Loucy (cell line): ENCODE measurements at regions not wholly inside any gene's neighbourhood (a gene's known extent, or its start where the extent isn't known, plus 50 kb on each side); places are given as distances from the start of the nearest gene placed in this dataset.

Source experiments
- EZH2phosphoT487 ChIP-seq: fragments of 200-600 bp; IDR thresholded peaks from 2 replicates; pipeline ENCODE4 v1.6.1; 2018; ENCODE audit warnings: antibody characterized with exemption, mild to moderate bottlenecking, moderate library complexity, borderline replicate concordance
- TF ChIP-seq, protein P1 (sequence below): fragments of 200-600 bp; sonication (generic); conservative IDR thresholded peaks from 2 replicates; pipeline ENCODE4 v1.5.1; 2014; ENCODE audit warnings: mild to moderate bottlenecking, antibody characterized with exemption, low read length

DNA sequence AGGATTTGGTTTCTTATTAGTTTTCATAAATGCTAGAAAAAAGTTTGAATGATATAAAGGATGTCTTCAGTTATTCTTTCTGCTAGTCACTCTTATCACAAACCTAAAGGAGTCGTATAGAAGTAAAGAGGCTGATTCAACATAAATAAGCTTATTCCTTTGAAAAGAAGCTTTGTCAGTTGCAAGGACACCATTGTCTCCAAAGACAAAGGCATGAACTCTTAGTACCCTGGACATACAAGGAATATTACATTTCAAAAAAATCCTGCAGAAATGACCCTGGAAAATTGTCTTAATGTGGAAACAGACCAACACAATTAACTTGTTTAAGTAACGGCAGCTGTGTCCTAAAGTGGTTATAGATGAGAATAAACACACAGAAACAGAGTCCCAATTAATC is 528.0 kb downstream of the CPS1 start:
- TF ChIP-seq, protein P1, sequence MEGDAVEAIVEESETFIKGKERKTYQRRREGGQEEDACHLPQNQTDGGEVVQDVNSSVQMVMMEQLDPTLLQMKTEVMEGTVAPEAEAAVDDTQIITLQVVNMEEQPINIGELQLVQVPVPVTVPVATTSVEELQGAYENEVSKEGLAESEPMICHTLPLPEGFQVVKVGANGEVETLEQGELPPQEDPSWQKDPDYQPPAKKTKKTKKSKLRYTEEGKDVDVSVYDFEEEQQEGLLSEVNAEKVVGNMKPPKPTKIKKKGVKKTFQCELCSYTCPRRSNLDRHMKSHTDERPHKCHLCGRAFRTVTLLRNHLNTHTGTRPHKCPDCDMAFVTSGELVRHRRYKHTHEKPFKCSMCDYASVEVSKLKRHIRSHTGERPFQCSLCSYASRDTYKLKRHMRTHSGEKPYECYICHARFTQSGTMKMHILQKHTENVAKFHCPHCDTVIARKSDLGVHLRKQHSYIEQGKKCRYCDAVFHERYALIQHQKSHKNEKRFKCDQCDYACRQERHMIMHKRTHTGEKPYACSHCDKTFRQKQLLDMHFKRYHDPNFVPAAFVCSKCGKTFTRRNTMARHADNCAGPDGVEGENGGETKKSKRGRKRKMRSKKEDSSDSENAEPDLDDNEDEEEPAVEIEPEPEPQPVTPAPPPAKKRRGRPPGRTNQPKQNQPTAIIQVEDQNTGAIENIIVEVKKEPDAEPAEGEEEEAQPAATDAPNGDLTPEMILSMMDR, result no peak
- TF ChIP-seq EZH2phosphoT487, result no peak
